ENCODE measurements at regions not wholly inside any gene's neighbourhood (a gene's known extent, or its start where the extent isn't known, plus 50 kb on each side); places are given as distances from the start of the nearest gene placed in this dataset.

GRCh38 chr2:39567507-39567906 is 98.2 kb upstream of the TMEM178A start:
- H3K27me3 ChIP-seq (ENCODE audit: control insufficient read depth in 4 of 4, insufficient read depth in 4 of 4, low read length in 3 of 4), result no peaks in the 10 kb centered on the region
- no peak overlapping the region for H3K27ac ChIP-seq (ENCODE audit: low read depth in 1 of 2, low read length in 2 of 2)
- no peak overlapping the region for H3K9ac ChIP-seq (ENCODE audit: low read depth in 1 of 2, low read length in 2 of 2)
- TF ChIP-seq TAF1 (conservative IDR thresholded peaks at IDR 0.05) (no peak), REST (IDR thresholded peaks at IDR 0.05) (no peak), ZBTB33 (IDR thresholded peaks at IDR 0.05) (no peak), YY1 (IDR thresholded peaks at IDR 0.05) (no peak), GABPA (IDR thresholded peaks at IDR 0.05 in 1 of 2, conservative IDR thresholded peaks at IDR 0.05 in 1 of 2) (no peak), HNF4A (conservative IDR thresholded peaks at IDR 0.05) (no peak), FOXA1 (IDR thresholded peaks at IDR 0.05) (no peak), EGR1 (IDR thresholded peaks at IDR 0.05; ENCODE audit: low read depth in 2 of 2) (no peak), RAD21 (IDR thresholded peaks at IDR 0.05) (no peak), JUND (IDR thresholded peaks at IDR 0.05) (no peak), SP1 (IDR thresholded peaks at IDR 0.05) (no peak), NR2F2 (IDR thresholded peaks at IDR 0.05) (no peak), FOXA2 (IDR thresholded peaks at IDR 0.05) (no peak), RXRA (IDR thresholded peaks at IDR 0.05) (no peak), MAX (IDR thresholded peaks at IDR 0.05) (no peak), HNF4G (IDR thresholded peaks at IDR 0.05) (no peak)
- TF ChIP-seq, protein P1, sequence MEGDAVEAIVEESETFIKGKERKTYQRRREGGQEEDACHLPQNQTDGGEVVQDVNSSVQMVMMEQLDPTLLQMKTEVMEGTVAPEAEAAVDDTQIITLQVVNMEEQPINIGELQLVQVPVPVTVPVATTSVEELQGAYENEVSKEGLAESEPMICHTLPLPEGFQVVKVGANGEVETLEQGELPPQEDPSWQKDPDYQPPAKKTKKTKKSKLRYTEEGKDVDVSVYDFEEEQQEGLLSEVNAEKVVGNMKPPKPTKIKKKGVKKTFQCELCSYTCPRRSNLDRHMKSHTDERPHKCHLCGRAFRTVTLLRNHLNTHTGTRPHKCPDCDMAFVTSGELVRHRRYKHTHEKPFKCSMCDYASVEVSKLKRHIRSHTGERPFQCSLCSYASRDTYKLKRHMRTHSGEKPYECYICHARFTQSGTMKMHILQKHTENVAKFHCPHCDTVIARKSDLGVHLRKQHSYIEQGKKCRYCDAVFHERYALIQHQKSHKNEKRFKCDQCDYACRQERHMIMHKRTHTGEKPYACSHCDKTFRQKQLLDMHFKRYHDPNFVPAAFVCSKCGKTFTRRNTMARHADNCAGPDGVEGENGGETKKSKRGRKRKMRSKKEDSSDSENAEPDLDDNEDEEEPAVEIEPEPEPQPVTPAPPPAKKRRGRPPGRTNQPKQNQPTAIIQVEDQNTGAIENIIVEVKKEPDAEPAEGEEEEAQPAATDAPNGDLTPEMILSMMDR (IDR thresholded peaks at IDR 0.05; ENCODE audit: low read depth, low read length, missing input control), result no peak
- TF ChIP-seq, protein P2, sequence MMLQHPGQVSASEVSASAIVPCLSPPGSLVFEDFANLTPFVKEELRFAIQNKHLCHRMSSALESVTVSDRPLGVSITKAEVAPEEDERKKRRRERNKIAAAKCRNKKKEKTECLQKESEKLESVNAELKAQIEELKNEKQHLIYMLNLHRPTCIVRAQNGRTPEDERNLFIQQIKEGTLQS (IDR thresholded peaks at IDR 0.05), result no peak
- WGBS, result 98% methylated on average over 1 of the region's 1 CpG
- H3K4me1 ChIP-seq (ENCODE audit: control insufficient read depth in 4 of 4, insufficient read depth in 4 of 4, low read length in 3 of 4), result peaks cover 0 to 4% (median 0%) of the 10 kb centered on the region in 4 donors
- no peak for DNase-seq (ENCODE audit: low spot score)
- no peak overlapping the region for H3K4me3 ChIP-seq (ENCODE audit: low read depth in 1 of 3, low read length in 3 of 3)
- peaks cover 0 to 2% (median under 1%) of the 10 kb centered on the region in 4 donors for H3K9me3 ChIP-seq (ENCODE audit: control insufficient read depth in 4 of 4, low read length in 3 of 4)
- H3K36me3 ChIP-seq (ENCODE audit: control insufficient read depth in 4 of 4, insufficient read depth in 3 of 4, low read depth in 1 of 4, low read length in 3 of 4), result no peaks in the 10 kb centered on the region
